Neural crest cell (in vitro differentiated cells): ENCODE measurements at regions not wholly inside any gene's neighbourhood (a gene's known extent, or its start where the extent isn't known, plus 50 kb on each side); places are given as distances from the start of the nearest gene placed in this dataset.
"Not testable (repeated sequence)": the region's sequence is repeated elsewhere in the genome, so short reads cannot be mapped to it uniquely, and the experiment has no call there.

ENCODE experiments used
- DNase-seq: peaks from one replicate; pipeline ENCODE4 v3.0.0; 2021; ENCODE audit warnings: low read depth, mixed read lengths, low spot score
- H3K27ac Mint-ChIP-seq: one replicate; pipeline ENCODE4 v1.8.0; 2021; ENCODE audit warnings: mild to moderate bottlenecking, mixed read lengths; ENCODE audit not compliant: unreplicated experiment
- H3K27me3 Mint-ChIP-seq: 2 replicates; pipeline ENCODE4 v1.8.0; 2021; ENCODE audit warnings: low read depth, mild to moderate bottlenecking, mixed read lengths
- H3K36me3 Mint-ChIP-seq: 2 replicates; pipeline ENCODE4 v1.8.0; 2021; ENCODE audit warnings: low read depth, mild to moderate bottlenecking, mixed read lengths
- H3K4me1 Mint-ChIP-seq: 2 replicates; pipeline ENCODE4 v1.8.0; 2021; ENCODE audit warnings: mixed read lengths
- H3K4me3 Mint-ChIP-seq: one replicate; pipeline ENCODE4 v1.8.0; 2021; ENCODE audit warnings: mild to moderate bottlenecking, mixed read lengths
- H3K9me3 Mint-ChIP-seq: 2 replicates; pipeline ENCODE4 v1.8.0; 2021; ENCODE audit warnings: mixed read lengths
- CTCF ChIP-seq: fragments of 200-600 bp; sonication (generic); conservative IDR thresholded peaks from 2 replicates; pipeline ENCODE4 v1.5.0; 2021; ENCODE audit warnings: antibody characterized with exemption, mild to moderate bottlenecking

GRCh38 chr12:87430444-87430843, 598.8 kb downstream of the C12orf50 start:
- no peak overlapping the region for H3K4me3 Mint-ChIP-seq
- peaks cover 12% of the 10 kb centered on the region for H3K9me3 Mint-ChIP-seq
- no peak for DNase-seq
- H3K27ac Mint-ChIP-seq: no peak overlapping the region
- H3K4me1 Mint-ChIP-seq: no peaks in the 10 kb centered on the region
- H3K36me3 Mint-ChIP-seq: no peaks in the 10 kb centered on the region
- no peak for TF ChIP-seq CTCF
- no peaks in the 10 kb centered on the region for H3K27me3 Mint-ChIP-seq

GRCh38 chr12:87428701-87429277, 600.4 kb downstream of the C12orf50 start:
- Mint-ChIP-seq H3K4me1 (no peaks in the 10 kb centered on the region), H3K27ac (no peak overlapping the region), H3K9me3 (peaks cover 8% of the 10 kb centered on the region), H3K27me3 (no peaks in the 10 kb centered on the region), H3K4me3 (no peak overlapping the region), H3K36me3 (no peaks in the 10 kb centered on the region)
- no peak for TF ChIP-seq CTCF
- no peak for DNase-seq

- Mint-ChIP-seq H3K4me1 (no peaks in the 10 kb centered on the region), H3K4me3 (no peak overlapping the region), H3K27ac (no peak overlapping the region), H3K27me3 (no peaks in the 10 kb centered on the region), H3K36me3 (no peaks in the 10 kb centered on the region), H3K9me3 (peaks cover 8% of the 10 kb centered on the region)
- no peak for TF ChIP-seq CTCF
- DNase-seq: no peak
Measured at GRCh38 chr12:87427770-87428169, 601.4 kb downstream of the C12orf50 start.

- H3K4me3 Mint-ChIP-seq: no peak overlapping the region
- no peak overlapping the region for H3K27ac Mint-ChIP-seq
- peaks cover 8% of the 10 kb centered on the region for H3K9me3 Mint-ChIP-seq
- no peak for TF ChIP-seq CTCF
- no peaks in the 10 kb centered on the region for H3K36me3 Mint-ChIP-seq
- no peaks in the 10 kb centered on the region for H3K27me3 Mint-ChIP-seq
- no peak for DNase-seq
- H3K4me1 Mint-ChIP-seq: no peaks in the 10 kb centered on the region
Measured at GRCh38 chr12:87425942-87426554, 603.2 kb downstream of the C12orf50 start.

GRCh38 chr12:87421233-87421632, 608.0 kb downstream of the C12orf50 start:
- H3K36me3 Mint-ChIP-seq, DNase-seq, H3K4me1 Mint-ChIP-seq, H3K4me3 Mint-ChIP-seq, H3K9me3 Mint-ChIP-seq, H3K27me3 Mint-ChIP-seq, H3K27ac Mint-ChIP-seq: not testable (repeated sequence)

GRCh38 chr12:87413784-87414183, 615.4 kb downstream of the C12orf50 start:
- H3K27me3 Mint-ChIP-seq: no peaks in the 10 kb centered on the region
- H3K27ac Mint-ChIP-seq: no peak overlapping the region
- H3K4me1 Mint-ChIP-seq: no peaks in the 10 kb centered on the region
- TF ChIP-seq CTCF: no peak
- DNase-seq: no peak
- peaks cover 5% of the 10 kb centered on the region for H3K9me3 Mint-ChIP-seq
- H3K4me3 Mint-ChIP-seq: no peak overlapping the region
- no peaks in the 10 kb centered on the region for H3K36me3 Mint-ChIP-seq
